Tibial nerve (tissue), 4 donors: ENCODE measurements at regions not wholly inside any gene's neighbourhood (a gene's known extent, or its start where the extent isn't known, plus 50 kb on each side); places are given as distances from the start of the nearest gene placed in this dataset.

Source experiments
- DNase-seq, 2 donors: peaks; one replicate each; pipeline ENCODE4 v3.0.0-alpha.2; 2019; ENCODE audit warnings: low spot score in 2 of 2
- H3K27ac ChIP-seq, 4 donors: fragments of 200-600 bp; sonication (generic) in 3 of 4; one replicate each; pipeline ENCODE4 v1.5.1; 2017 to 2019; ENCODE audit warnings: mild to moderate bottlenecking in 1 of 4
- H3K27me3 ChIP-seq, 2 donors: fragments of 200-600 bp; sonication (generic) in 1 of 2; one replicate each; pipeline versions ENCODE4 v1.5.1 to v1.6.0; 2017 to 2019
- H3K36me3 ChIP-seq, 3 donors: fragments of 200-600 bp; sonication (generic); one replicate each; pipeline ENCODE4 v1.5.1; 2018 to 2019
- H3K4me1 ChIP-seq, 4 donors: fragments of 200-600 bp; sonication (generic) in 3 of 4; one replicate each; pipeline ENCODE4 v1.5.1; 2017 to 2019
- H3K4me3 ChIP-seq, 4 donors: fragments of 200-600 bp; sonication (generic) in 3 of 4; one replicate each; pipeline ENCODE4 v1.5.1; 2017 to 2019; ENCODE audit warnings: mild to moderate bottlenecking in 1 of 4, moderate library complexity in 1 of 4
- H3K9me3 ChIP-seq, 4 donors: fragments of 200-600 bp; sonication (generic) in 3 of 4; one replicate each; pipeline ENCODE4 v1.5.1; 2017 to 2019
- CTCF ChIP-seq, 5 experiments: fragments of 200-600 bp in 3 of 5; fragments of 450-650 bp in 2 of 5; sonication (generic) in 3 of 5; IDR thresholded peaks; one replicate each; pipeline ENCODE4 v1.5.1; 2016 to 2019; ENCODE audit warnings: antibody characterized with exemption in 5 of 5, mild to moderate bottlenecking in 3 of 5, moderate library complexity in 2 of 5
- EP300 ChIP-seq, 2 donors: sonication (generic); formaldehyde crosslinking; IDR thresholded peaks; one replicate each; pipeline ENCODE4 v1.6.1; 2017; ENCODE audit warnings: antibody characterized with exemption in 2 of 2, mild to moderate bottlenecking in 1 of 2
- POLR2A ChIP-seq, 2 donors: fragments of 450-650 bp; IDR thresholded peaks; one replicate each; pipeline ENCODE4 v1.6.1; 2017; ENCODE audit warnings: antibody characterized with exemption in 2 of 2, mild to moderate bottlenecking in 2 of 2, moderate library complexity in 2 of 2
- WGBS, 2 donors: methylation state at CpG; one replicate each; pipeline ENCODE4 v1.1.5; 2018; 5-methylcytosine and 5-hydroxymethylcytosine counted together

DNA sequence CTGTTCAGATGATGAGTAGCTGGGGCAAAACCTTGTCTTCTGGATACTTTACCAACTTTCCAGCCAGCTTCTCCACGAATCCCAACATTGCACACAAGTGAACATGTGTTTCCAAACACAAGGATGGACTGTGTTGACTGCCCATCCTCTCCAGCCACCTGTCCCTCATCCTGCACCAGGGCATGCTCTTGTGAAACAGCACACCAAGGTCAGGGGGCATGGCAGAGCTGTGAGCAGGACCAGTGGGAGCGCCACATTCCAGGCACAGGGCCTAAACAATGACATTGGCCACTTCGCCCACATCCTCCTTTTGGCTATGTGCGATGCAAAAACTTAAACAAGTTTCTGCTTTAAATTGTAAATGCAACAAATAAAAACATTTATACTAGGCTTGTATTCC is 105.5 kb downstream of the IRS2 start:
- no peaks in the 10 kb centered on the region for H3K9me3 ChIP-seq
- TF ChIP-seq CTCF (IDR thresholded peaks at IDR 0.05) = no peak
- TF ChIP-seq EP300 (IDR thresholded peaks at IDR 0.05) = no peak
- TF ChIP-seq POLR2A (IDR thresholded peaks at IDR 0.05) = no peak
- no peak overlapping the region for H3K27ac ChIP-seq
- peaks cover 0 to 9% (median 0%) of the 10 kb centered on the region in 4 donors for H3K4me1 ChIP-seq
- DNase-seq = no peak
- WGBS, 2 donors = 76 to 81% methylated on average over 4 of the region's 4 CpGs
- H3K27me3 ChIP-seq = no peaks in the 10 kb centered on the region
- H3K36me3 ChIP-seq = no peaks in the 10 kb centered on the region
- H3K4me3 ChIP-seq = no peak overlapping the region

DNA sequence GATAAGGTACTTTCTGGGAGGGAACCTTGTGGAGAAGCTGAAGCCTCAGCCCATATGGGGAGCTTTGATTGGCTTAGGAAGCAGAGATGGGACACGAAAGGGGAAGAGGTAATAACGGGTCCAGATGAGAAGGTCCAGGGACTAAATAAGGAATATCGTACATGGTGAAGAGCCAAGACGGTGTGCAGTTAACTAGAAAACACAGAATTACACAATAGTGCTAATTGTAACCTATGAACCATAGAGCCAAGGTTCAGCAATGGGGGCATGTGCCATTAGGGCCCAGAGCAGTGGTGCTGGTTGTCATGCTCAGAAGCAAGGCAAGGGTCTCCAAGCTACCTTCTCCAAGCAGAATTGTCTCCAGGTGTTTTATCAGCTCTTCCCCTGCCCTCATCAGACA is 106.1 kb downstream of the IRS2 start:
- DNase-seq = no peak
- 85 to 89% methylated on average over 4 of the region's 4 CpGs for WGBS, 2 donors
- Histone ChIP-seq H3K36me3 (no peaks in the 10 kb centered on the region), H3K4me1 (peaks cover 0 to 9% (median 0%) of the 10 kb centered on the region in 4 donors), H3K9me3 (no peaks in the 10 kb centered on the region), H3K4me3 (no peak overlapping the region), H3K27me3 (no peaks in the 10 kb centered on the region), H3K27ac (no peak overlapping the region)
- TF ChIP-seq CTCF (IDR thresholded peaks at IDR 0.05) = no peak
- TF ChIP-seq EP300 (IDR thresholded peaks at IDR 0.05) = no peak

DNA sequence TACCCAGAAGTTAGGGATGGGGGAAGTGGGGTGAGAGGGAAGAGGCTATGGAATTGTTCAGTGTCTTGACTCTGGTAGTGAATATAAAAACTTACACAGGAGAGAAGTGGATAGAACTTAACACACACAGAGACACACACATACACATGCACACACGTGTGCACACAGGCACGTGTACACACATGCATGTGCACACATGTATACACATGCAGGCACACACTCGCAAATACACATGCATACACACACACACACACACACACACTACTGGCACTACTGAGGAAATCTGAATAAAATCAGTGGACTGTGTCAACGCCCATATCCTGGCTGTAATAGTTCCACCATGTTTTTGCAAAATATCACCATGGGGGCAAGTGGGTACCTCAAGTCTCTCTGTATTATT is 107.9 kb downstream of the IRS2 start:
- H3K27ac ChIP-seq = no peak overlapping the region
- DNase-seq = no peak

GRCh38 chr13:109677206-109677605 is 109.2 kb downstream of the IRS2 start:
- WGBS, 2 donors = 83 to 86% methylated on average over 5 of the region's 5 CpGs
- no peaks in the 10 kb centered on the region for H3K27me3 ChIP-seq
- no peaks in the 10 kb centered on the region for H3K9me3 ChIP-seq
- DNase-seq = no peak
- H3K4me1 ChIP-seq = no peaks in the 10 kb centered on the region
- no peaks in the 10 kb centered on the region for H3K36me3 ChIP-seq
- no peak for TF ChIP-seq CTCF (IDR thresholded peaks at IDR 0.05)
- no peak for TF ChIP-seq EP300 (IDR thresholded peaks at IDR 0.05)
- no peak for TF ChIP-seq POLR2A (IDR thresholded peaks at IDR 0.05)
- H3K27ac ChIP-seq = no peak overlapping the region
- H3K4me3 ChIP-seq = no peak overlapping the region

More for the DNA sequence above, 107.9 kb downstream of the IRS2 start:
- H3K4me1 ChIP-seq = no peaks in the 10 kb centered on the region
- no peak for TF ChIP-seq EP300 (IDR thresholded peaks at IDR 0.05)
- TF ChIP-seq CTCF (IDR thresholded peaks at IDR 0.05) = no peak
- no peak for TF ChIP-seq POLR2A (IDR thresholded peaks at IDR 0.05)
- no peaks in the 10 kb centered on the region for H3K27me3 ChIP-seq
- WGBS, 2 donors = 85 to 93% methylated on average over 4 of the region's 4 CpGs
- no peak overlapping the region for H3K4me3 ChIP-seq
- no peaks in the 10 kb centered on the region for H3K9me3 ChIP-seq
- no peaks in the 10 kb centered on the region for H3K36me3 ChIP-seq

DNA sequence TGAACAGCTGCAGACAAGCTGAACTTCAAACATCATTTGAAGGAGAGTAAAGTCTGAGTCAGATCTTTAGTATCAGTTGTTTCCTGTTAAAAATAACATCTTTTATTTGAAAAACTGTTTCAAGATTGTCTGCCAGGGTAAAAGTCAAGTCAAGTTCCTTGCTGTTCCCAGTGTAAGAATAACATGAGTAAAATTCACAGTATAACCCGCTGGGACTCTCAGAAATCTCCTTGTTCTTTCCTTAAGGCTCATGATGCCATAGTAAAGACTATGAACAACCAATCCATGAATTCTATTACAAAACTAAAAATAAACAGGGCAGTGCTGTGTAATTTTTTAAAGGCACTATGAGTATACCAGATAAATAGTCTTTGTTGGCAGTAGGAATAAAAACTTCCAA is 112.9 kb downstream of the IRS2 start:
- DNase-seq = no peak
- H3K27ac ChIP-seq = no peak overlapping the region
- no peaks in the 10 kb centered on the region for H3K36me3 ChIP-seq
- WGBS, 2 donors = 32 to 42% methylated on average over 1 of the region's 1 CpG
- no peaks in the 10 kb centered on the region for H3K4me1 ChIP-seq
- no peak for TF ChIP-seq POLR2A (IDR thresholded peaks at IDR 0.05)
- TF ChIP-seq CTCF (IDR thresholded peaks at IDR 0.05) = no peak
- TF ChIP-seq EP300 (IDR thresholded peaks at IDR 0.05) = no peak
- no peaks in the 10 kb centered on the region for H3K27me3 ChIP-seq
- no peak overlapping the region for H3K4me3 ChIP-seq
- no peaks in the 10 kb centered on the region for H3K9me3 ChIP-seq
